ENCODE measurements at regions not wholly inside any gene's neighbourhood (a gene's known extent, or its start where the extent isn't known, plus 50 kb on each side); places are given as distances from the start of the nearest gene placed in this dataset.

- no peak for TF ChIP-seq CTCF (IDR thresholded peaks at IDR 0.05)
- no peak for TF ChIP-seq POLR2AphosphoS5 (IDR thresholded peaks at IDR 0.05)
- no peak for TF ChIP-seq POLR2A (IDR thresholded peaks at IDR 0.05; ENCODE audit: low read depth)
- no peak for TF ChIP-seq EP300 (IDR thresholded peaks at IDR 0.05)
Observed at GRCh38 chr9:23938908-23939307, 112.9 kb upstream of the ELAVL2 start.
